GM21576 (cell line): ENCODE measurements at regions not wholly inside any gene's neighbourhood (a gene's known extent, or its start where the extent isn't known, plus 50 kb on each side); places are given as distances from the start of the nearest gene placed in this dataset.
"Not testable (repeated sequence)": the region's sequence is repeated elsewhere in the genome, so short reads cannot be mapped to it uniquely, and the experiment has no call there.

Experiments used
- ATAC-seq: cut with Tn5 transposase; IDR thresholded peaks from one replicate; pipeline ENCODE4 v1.9.1; 2021; ENCODE audit warnings: mild to moderate bottlenecking, moderate library complexity; ENCODE audit not compliant: unreplicated experiment

DNA sequence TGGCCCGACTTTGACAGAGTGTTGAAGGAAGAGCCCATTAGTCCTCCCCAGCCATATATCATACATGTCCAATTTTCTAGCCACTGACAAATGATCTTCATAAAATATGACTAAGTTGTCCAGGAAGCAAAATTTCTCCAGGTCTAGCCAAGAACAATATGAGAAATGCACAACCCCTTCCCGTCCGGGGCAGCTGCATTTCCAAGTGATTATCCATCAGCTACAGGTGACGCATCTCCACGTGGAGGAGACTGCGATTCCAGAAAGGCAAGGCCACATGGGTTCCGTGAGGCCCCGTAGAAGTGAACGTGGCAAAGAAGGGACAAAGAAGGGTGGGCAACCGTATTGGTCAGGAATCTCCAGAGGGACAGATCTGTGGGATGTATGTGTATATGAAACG, 118.6 kb downstream of the ATP6V0E2 start:
- ATAC-seq, result not testable (repeated sequence)

DNA sequence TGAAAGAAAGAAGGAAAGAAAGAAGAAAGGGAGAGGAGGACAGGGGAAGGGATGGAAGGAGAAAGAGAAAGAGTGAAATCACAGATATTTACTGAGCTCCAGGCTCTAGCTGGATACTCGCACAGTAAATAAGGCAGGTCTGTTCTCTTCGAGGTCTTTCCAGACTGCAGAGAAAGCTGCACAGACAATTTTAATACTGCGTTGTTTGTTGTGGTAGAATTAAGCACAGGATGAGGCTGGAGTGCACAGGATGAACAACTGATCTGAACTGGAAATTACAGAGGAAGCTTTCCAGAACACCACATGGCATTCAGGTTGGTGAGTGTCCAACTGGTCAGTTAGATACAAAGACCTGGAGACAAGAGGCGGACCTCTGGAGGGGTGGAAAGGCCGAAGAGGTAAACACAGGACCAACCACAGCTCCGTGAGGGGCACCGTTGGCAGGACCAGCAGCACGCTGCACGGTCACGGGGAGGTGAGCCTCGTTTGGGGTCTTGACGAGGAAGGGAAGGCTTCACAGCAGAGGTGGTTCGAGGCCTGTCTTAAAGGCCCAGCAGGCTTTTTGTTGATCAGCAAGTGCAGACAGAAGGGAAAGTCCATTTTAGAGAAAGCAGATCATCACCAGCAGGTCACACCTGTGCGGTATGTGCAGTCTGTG, 121.7 kb downstream of the ATP6V0E2 start:
- not testable (repeated sequence) for ATAC-seq

DNA sequence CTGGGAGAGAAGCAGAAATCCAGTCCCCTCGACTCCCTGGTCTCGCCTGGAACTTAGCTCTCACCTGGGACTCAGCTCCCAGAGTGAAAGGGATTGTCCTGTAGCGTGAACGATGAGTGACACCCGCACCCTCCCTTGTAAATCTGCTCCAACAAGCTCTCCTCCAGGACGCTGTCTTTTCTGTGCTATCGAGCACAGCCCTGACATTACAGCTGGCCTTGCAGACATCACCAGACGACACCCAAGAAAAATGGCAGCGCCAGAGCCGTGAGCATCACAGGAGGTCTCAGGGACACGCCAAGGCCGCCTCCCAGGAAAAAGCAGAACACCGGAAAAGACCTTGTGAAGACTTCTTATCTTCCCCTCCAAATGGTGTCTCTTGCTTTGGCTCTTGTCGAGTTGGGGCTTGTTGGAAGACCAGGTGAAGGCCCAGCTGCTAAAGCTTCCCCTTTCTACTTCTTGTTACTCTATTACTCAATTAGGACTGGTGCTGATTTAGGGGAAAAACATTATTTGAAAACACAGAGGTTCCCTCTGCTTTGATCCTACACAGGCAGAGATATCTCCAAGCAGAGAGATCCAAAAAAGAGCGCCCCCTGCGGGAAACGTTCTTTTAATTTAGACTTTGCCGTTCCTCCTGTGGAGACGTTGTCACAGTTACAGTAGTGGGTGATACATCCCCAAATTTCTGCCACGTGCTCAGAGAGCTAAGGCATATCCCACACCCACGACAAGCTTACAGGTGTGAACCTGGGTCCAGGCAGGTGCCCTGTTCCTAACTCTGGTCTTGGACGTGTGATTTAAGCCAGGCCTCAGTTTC, 127.2 kb downstream of the ATP6V0E2 start:
- ATAC-seq, result not testable (repeated sequence)

DNA sequence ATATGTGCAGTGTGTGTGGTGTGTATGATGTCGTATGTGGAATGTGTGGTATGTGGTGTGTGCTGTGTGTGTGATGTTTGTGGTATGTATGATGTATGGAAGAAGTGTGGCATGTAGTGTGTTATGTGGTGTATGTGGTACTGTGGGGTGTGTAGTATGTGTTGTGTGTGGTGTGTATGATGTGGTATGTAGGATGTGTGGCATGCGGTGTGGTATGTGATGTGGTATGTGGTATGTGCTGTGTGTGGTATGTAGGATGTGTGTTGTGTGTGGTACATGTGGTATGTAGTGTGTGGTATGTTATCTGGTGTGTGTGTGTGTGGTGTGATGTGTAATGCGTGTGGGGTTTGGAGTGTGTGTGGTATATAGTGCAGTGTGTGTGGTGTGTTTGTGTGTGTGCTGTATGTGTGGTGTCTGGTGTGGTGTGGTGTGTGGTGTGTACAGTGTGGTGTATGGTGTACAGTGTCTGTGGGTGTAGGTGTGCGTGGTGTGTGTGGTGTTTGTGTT, 129.6 kb downstream of the ATP6V0E2 start:
- ATAC-seq, result no peak

DNA sequence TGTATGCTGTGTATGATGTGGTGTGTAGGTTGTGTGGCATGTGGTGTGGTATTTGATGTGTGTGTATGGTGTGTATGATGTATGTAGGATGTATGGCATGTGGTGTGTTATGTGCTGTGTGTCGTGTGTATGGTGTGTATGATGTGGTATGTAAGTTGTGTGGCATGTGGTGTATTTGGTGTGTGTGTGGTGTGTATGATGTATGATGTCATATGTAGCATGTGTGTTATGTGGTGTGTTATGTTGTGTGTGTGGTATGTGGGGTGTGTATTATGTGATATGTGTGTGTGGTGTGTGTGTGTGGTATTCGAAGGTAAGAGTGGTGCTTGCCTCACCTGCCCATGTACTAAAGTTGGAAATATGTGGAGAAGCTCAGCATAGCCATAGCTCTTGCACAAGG, 130.2 kb downstream of the ATP6V0E2 start:
- ATAC-seq, result not testable (repeated sequence)

DNA sequence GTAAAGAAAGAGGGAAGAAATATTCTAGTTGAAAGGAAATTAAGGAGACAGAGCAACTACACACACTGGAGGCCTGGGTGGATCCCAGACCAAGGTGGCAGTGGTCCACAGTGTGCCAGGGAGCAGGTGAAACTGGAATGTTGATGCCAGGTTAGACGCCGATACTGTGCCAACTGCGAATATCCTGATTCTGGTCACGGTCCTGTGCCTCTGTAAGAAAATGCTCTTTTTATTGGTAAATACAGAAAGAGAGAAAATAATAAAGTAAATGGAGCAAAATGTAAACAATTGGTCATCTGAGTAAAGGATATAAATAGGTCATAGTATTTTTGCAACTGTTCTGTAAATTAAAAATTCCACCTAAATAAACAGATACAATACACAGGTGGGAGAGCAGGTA, 131.1 kb downstream of the ATP6V0E2 start:
- not testable (repeated sequence) for ATAC-seq

DNA sequence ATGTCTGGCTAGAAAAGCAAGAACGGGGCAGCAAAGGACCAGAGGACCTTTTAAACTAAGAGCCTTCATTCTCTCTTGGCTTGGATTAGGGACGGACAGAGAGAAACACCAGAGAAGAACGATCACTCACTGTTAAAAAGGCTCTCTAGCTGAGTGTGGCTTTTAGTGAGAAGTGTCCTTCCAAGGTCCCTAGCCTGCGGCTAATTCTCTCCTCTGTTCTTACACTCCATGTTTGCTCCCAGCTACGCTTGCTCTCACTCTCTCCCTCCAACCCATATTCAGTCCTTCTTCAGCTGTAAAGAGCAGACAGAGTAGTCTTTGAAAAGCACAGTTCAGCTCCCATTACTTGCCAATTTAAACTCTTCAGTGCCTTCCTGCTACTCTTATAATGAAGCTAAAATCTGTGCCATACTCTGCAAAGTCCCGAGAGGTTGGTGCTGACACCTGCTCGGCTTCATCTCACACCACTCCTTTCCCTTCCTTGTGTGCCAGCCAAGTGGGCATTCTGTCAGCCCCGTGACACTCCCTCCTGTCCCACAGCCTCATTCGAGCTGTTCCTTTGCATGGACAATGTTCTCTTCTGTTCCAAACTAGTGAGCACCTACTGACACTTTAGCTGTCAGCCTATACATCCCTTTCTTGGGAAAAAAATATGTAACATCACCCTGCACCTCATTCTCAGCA, 136.0 kb downstream of the ATP6V0E2 start:
- ATAC-seq, result not testable (repeated sequence)

DNA sequence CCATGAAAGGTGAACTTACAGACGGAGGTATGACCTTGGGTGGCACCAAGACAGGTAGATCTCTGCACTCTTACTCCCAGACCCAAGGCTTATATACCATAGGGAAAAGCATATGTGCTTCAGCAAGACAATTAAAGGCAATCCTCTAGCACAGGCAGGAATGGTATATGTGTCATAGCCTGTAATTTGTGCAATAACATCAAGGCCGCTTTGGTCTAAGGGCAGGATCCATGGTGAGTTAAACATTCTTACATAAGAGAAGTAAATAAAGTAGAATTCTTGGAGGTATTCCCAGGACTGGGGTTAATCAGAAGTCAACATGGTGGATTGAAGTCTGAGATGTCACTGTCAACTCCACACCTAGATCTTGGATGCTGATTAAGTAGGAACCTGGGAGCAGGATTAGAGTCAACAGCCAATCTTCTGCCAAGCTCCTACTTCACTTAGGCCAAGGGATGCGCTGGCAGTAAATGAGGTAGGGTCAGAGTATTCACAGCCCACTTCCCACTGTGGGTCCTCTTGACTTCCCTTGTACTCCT, 143.0 kb downstream of the ATP6V0E2 start:
- ATAC-seq, result not testable (repeated sequence)

DNA sequence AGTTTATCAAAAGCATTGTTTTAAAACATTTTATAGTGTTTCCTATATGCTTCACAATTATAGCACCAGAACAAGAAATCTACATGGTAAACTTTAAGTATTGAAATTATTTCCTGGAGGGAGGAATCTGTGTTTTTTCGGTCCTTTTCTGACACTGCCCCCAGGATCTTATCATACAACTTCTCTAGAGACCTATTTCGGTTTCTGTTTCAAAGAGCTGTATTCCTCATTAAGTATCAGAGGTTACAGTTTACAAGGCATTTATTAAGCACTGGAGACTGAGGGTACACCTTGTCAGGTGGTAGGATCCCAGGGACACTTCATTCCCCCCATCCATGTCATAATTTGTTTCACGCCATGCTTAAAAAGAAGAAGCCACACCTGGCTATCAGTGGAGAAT, 146.4 kb downstream of the ATP6V0E2 start:
- not testable (repeated sequence) for ATAC-seq

DNA sequence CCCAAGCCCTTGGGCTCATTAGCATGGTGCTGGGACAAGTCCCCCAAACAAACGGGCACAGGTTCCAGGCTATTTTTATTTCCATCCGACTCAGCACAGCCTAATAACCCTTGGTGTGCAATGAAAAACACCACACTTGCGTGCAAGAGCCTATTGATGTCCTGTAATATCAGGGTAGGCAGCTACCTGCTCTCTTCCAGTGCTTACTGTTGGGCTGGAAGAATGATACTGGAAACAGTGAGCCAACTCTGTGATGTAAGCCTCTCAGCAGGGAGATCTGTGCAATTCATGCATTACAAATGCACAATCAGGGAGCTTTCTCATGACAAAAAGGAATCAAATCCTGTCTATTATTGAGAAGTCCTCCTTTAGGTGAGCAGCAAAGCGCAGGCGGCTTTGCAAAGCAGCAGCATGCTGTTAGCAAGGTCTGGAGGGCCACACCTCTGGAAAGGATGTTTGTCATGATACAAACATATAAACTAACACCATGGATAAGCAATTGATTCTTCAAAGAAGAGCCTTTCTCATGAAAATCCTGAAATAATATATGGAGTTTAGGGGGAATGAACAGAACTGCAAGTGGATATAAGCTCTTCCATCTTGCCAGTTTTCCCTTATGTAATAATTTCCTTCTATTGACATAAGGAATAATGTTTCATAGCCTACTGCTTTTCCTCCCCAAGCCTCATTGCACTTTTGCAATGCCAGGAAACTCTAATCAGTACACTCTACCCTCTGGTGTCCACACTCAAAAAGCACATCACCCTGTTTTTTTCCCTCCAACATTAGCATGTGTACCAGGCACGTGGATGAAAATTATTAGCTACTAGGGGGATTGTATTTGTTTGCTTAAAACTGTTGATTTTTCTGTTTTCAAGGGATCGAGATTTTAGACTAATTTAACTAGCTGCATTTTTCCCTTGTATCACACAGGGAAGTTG, 151.1 kb downstream of the ATP6V0E2 start:
- not testable (repeated sequence) for ATAC-seq

DNA sequence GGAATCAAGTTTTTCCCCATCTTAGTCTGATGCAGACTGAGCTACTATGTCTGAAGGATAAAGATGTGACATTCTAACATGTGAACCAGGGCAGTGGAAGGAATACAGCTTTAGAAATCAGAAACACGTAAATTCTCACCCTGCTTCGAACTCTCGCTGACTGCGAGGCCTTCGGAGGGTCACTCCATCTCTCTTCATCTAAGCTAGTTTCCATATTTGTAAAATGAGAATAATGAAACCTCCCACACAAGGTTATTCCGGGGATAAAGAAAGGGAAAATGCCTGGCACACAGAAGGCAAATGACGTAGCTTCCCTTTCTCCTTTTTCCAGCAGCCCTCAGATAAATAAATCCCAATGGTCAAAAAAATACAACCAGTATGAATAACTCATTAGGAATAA, 152.0 kb downstream of the ATP6V0E2 start:
- ATAC-seq, result not testable (repeated sequence)

DNA sequence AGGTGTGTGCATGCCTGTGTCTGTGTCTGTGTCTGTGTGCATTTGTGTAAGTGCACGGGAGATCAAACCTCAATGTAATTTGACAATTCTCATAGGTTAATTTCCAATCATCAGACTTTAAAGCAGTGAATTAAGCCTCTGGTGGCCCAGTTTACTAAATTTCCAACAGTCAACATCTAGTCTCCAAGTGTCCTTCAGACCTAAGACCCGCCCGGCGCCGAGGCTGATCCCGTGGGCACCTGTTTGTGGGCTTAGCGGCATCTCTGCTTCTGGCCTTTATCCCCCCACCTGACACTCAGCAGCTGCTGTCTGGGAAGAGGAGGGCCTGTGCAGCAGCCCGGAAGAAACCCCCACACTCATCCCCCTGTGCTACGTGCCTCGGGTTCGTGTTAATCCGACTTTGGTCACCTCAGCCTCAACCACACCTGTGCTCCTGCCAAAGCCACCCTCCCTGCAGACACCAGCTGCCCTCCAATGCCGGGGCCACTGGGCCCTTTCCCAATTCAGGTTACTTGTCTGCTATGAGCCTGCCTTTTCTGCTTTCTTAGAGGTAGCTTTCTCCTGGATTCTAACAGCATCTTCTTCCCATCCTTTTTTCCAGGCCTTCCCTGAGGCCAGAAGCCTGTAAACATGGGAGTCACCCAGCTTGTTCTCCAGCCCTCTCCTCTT, 154.7 kb downstream of the ATP6V0E2 start:
- not testable (repeated sequence) for ATAC-seq

DNA sequence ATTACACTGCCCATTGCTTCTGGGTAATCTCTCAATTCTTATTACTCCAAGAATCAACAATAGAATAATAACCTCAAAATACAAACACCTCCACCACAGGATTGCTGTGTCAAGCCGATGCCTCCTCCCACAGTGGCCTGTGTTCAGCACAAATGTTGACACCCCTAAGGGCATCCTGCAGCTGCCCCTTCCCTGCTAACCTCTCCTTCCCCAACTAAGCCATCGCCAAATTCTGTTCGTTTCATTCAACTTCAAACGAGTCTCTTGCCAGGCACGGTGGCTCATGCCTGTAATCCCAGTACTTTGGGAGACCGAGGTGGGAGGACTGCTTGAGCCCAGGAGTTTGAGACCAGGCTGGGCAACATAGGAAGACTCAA, 155.2 kb downstream of the ATP6V0E2 start:
- not testable (repeated sequence) for ATAC-seq

DNA sequence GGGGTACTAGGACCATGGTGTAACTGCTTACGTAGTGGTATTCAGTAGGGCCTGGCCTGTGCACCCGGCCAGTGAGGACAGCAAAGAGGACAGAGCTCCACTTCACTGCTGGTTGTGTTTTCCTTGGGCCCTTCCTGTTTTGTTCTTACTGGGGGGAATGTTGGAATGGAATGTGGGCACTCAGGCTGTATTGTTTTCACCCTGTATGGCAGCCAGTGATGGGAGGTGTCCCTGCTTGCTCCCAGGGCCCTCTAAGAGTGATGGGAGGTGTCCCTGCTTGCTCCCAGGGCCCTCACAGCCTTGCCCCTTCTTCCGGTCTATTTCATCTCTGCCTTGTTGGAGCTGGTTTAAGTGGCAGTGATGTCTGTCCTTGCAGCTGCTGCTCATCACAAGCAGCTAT, 158.0 kb downstream of the ATP6V0E2 start:
- not testable (repeated sequence) for ATAC-seq

DNA sequence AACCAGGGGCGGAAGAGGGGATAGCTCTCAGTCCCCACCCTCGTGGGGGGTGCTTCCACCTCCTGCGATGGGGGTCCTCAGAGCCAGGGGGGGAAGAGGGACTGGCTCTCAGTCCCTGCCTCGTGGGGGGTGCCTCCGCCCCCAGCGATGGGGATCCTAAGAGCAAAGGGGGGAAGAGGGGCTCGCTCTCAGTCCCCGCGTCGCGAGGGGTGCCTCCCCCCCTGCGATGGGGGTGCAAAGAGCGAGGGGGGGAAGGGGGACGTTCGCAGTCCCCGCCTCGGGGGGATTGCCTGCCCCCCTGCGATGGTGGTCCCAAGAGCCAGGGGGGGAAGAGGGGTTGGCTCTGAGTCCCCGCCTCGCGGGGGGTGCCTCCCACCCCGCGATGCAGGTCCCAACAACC, 159.9 kb downstream of the ATP6V0E2 start:
- ATAC-seq, result not testable (repeated sequence)

DNA sequence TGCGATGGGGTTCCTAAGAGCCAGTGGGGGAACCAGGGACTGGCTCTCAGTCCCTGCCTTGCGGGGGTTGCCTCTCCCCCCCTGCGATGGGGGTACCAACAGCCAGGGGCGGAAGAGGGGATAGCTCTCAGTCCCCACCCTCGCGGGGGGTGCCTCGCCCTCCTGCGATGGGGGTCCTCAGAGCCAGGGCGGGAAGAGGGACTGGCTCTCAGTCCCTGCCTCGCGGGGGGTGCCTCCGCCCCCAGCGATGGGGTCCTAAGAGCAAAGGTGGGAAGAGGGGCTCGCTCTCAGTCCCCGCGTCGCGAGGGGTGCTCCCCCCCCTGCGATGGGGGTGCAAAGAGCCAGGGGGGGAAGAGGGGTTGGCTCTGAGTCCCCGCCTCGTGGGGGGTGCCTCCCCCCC, 162.0 kb downstream of the ATP6V0E2 start:
- ATAC-seq, result not testable (repeated sequence)

DNA sequence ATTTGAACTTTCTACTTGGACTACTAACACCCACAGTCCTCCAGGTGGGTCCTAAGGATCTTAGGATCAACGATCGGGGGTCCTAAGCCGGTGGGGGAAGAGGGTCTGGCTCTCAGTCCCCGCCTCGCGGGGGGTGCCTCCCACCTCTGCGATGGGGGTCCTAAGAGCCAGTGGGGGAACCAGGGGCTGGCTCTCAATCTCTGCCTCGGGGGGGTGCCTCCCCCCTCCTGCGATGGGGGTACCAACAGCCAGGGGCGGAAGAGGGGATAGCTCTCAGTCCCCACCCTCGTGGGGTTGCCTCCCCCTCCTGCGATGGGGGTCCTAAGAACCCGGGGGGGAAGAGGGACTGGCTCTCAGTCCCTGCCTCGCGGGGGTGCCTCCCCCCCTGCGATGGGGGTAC, 165.3 kb downstream of the ATP6V0E2 start:
- ATAC-seq, result not testable (repeated sequence)

DNA sequence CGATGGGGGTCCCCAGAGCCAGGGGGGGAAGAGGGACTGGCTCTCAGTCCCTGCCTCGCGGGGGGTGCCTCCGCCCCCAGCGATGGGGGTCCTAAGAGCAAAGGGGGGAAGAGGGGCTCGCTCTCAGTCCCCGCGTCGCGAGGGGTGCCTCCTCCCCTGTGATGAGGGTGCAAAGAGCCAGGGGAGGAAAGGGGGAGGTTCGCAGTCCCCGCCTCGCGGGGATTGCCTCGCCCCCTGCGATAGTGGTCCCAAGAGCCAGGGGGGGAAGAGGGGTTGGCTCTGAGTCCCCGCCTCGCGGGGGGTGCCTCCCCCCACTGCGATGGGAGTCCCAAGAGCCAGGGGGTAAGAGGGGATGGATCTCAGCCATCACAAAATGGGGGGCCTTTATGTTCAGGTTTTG, 168.5 kb downstream of the ATP6V0E2 start:
- ATAC-seq, result not testable (repeated sequence)

DNA sequence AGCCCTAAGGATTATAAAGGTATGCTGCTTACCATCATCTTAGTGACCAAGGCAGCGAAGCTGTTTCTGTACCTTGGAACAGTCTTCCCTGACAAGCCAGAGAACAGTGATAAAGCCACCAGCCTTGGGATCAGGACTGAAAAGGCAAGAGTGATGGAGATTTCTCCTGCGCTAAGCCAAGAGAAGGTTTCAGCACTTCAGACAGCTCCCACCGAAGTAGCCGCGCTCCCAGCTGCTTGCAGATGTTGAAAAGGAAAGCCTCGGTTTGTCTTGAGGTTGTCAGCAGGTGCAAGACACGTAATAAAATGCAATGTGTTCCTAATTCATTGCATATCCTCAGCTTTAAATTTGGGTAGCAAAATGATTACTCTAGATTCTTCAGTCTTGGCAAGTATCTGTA, 171.0 kb downstream of the ATP6V0E2 start:
- ATAC-seq, result not testable (repeated sequence)
